NCI-H1417 (cell line): ENCODE measurements at regions not wholly inside any gene's neighbourhood (a gene's known extent, or its start where the extent isn't known, plus 50 kb on each side); places are given as distances from the start of the nearest gene placed in this dataset.
"Not testable (repeated sequence)": the region's sequence is repeated elsewhere in the genome, so short reads cannot be mapped to it uniquely, and the experiment has no call there.

Experiments
- DNase-seq, 3 experiments: peaks; one replicate each; lab custom pipeline; 2025; lab: John Stamatoyannopoulos, UW

DNA sequence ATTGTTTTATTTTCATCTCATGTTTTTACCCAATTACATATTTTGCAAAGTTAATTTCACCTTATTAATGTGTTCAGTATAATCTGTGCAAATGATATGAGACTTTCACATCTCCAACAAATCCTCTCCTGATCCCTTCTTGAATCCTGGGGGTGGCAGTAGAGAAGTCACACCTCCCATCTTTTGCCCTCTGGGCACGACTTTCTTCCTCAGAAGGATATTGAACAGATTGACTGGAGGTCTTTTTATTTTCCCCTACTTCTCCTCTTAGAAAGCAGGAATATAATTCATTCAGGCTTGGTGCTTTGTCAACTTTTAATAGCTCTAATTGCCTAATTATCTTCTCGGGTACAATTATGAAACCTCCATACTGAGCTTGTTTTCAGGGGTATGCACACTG is 1037.1 kb upstream of the NUDT12 start:
- peak in 2 of 3 experiments; percentile 3 to 56 for DNase-seq

- no peak for DNase-seq
Measured at GRCh38 chr5:104598285-104598684, 1035.7 kb upstream of the NUDT12 start.

GRCh38 chr5:104594850-104595249 is 1032.3 kb upstream of the NUDT12 start:
- DNase-seq, result no peak

- no peak for DNase-seq
Measured at GRCh38 chr5:104576677-104577076, 1014.1 kb upstream of the NUDT12 start.

GRCh38 chr5:104573949-104574709 is 1011.5 kb upstream of the NUDT12 start:
- DNase-seq, result peak in 1 of 3 experiments; percentile 1

DNA sequence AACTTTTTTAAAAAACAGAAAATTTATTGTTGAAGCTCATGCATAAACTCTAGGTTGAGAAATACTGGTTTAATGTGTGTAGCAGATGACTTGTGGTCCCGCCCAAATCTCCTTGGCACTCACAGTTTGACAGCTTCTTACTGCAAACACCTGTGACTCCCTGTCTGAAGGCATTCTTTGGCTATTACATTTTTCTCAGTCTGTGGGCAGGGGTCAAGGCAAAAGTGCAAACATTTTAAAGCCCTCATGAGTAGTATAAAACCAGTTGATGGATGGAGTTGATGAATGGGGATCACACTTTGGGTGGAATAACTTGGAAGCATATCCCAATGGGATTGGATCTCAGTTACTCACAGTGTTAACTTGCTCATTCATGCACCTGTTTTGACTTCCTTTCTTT is 1007.0 kb upstream of the NUDT12 start:
- DNase-seq, result peak in 1 of 3 experiments; percentile 1

- peak in 1 of 3 experiments; percentile 40 for DNase-seq
Measured at GRCh38 chr5:104564530-104564929, 1001.9 kb upstream of the NUDT12 start.

DNA sequence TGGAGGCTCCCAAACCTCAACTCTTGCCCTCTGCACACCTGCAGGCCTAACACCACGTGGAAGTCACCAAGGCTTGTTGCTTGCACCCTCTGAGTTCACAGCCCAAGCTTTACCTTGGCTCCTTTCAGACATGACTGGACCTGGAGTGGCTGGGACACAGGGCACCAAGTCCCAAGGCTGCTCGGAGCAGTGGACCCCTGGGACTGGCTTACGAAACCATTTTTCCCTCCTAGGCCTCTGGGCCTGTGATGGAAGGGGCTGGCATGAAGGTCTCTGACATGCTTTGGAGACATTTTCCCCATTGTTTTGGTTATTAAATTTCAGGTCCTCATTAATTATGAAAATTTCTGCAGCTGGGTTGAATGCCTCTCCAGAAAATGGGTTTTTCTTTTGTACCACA is 994.4 kb upstream of the NUDT12 start:
- DNase-seq, result no peak

DNA sequence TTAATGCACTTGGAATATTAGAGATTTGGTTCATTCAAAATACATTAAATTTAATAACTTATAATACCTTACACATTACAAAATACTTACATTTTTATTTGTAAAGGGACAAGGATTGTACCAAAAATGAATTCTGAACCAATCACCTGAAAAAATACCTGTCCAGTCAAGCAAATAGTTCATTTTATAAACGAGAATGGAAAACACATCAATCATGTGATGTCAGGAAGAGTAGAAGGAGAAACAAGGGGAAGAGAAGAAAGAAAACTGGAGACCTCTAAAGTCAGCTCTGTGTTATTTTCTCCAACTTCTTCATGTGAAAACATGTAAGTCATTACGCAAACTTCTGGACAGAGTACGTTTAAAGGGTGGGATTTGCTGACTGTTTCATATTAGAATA is 989.0 kb upstream of the NUDT12 start:
- no peak for DNase-seq

DNA sequence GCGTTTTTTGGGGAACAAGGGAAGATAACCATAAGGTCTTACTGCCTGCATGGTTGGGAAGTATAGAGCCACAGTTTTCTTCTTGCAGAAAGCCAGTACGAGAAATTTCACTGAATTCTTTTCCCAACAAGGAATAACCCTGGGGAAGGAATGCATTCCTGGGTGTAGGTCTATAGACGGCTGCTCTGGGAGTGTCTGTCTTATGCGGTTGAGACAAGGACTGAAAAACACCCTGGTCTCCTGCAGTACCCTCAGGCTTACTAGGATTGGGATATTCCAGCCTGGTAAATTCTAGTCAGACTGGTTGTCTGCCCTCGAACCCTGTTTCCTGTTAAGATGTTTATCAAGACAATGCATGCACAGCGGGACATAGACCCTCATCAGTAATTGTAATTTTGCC is 984.3 kb upstream of the NUDT12 start:
- not testable (repeated sequence) for DNase-seq

- DNase-seq, result no peak
Measured at GRCh38 chr5:104541141-104541785, 978.7 kb upstream of the NUDT12 start.

DNA sequence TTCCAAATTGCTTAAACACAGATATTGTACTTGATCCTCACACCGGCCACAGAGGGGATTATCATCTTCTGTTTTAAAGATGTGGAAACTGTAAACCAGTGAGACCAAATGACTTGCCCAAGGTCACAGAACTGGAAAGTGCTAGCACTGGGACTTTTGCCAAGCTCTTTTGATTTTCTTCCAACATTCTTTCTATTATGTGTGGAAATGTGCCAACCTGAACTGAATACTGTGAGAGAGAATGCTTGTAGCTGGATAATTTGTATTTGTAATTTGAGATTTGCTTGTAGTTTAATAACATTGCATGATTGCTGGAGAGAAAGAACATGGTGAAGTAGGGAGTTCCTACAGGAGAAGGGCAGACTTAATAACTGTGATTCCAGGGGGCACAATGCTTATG is 977.9 kb upstream of the NUDT12 start:
- no peak for DNase-seq

DNA sequence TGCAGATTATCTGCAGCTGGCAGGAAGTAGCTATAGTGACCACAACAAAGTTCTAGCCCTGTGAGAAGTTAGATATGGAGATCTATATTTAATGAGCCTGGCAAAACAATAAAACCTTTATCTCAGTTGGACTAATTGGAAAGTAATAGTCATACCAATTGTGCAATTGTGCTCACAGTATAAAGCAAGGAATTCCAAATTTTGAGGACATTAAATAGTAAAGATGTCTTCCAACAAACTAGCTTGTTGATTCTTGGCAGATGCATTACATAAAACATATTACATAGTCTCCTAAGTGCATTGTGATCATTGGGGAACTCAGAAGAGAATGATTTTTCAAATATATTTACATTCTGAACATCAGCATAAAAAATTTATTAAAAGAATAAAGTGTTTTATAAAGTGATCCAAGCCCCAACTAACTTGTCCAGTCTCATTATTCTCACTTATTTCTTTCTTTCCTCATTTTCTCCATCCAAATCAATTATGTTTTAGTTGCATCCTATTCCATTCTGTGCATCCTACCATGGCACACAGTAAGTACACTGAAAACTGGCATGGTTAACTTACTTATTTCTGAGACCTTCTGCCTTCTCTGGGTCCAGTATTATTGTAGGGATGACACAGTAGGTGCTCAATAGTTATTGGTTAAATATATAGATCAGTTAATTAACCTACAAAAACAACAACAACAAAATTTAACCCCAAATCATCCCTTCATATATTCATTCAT is 977.2 kb upstream of the NUDT12 start:
- no peak for DNase-seq

DNA sequence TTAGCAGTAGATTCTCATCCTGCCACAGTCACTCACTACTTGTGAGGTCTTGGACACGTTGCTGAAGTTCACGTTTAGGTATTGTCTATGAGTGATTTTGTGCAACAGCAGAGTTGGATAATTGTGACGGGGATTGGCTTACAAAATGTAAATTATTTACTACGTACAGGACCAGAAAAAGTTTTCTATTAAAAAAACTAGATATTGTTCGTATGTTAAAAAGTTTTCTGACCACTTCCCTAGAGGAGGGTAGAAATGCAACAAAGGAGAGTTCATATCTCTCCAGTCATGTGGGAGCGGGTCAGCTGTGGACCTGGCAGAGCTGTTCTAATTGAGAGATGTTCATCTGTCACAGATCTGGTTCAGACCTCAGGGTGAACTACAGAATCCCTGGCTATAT is 976.1 kb upstream of the NUDT12 start:
- DNase-seq, result no peak

GRCh38 chr5:104533498-104533897 is 970.9 kb upstream of the NUDT12 start:
- DNase-seq, result no peak

DNA sequence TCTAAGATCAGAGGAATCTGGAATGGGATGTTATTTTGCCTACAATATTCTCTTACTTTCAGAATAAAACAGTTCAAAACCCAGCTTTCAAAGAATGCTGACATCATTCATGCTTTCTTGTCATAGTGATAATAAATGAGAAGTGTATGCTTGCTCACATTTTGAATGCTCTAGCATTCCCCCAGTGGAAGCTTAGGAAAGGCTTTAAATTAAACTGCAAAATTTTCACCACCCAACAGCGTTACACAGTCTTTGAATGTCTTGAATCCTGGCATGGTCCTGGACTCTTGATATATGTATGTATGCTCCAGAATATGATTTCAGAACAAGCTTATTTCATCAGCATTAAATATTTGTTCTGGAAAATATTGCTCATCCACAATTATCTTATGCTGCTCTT is 964.3 kb upstream of the NUDT12 start:
- DNase-seq, result no peak

GRCh38 chr5:104513640-104514072 is 951.1 kb upstream of the NUDT12 start:
- no peak for DNase-seq

DNA sequence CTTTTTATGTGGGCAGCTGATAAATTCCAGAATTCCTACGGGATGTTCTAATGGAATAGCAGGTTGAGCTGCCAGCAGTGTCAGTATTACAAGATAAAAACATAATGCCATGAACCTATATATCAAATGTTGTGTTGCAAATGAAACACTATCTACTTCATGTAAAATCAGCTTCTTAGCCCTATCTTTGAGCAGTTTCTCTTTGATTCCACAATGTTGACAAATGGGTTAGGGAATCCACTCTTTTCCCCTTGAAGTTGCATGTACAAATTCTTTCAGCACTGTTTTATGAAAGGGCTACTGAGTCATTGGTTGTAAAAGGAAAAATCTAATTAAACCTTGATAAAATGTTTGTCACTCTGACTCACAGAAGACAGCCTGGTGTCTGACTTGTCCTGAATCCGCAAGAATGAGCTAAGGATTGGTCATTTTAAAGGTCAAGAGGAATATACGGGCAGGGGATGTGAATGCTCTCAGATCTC is 950.6 kb upstream of the NUDT12 start:
- no peak for DNase-seq

- DNase-seq, result no peak
Measured at GRCh38 chr5:104512063-104512825, 949.7 kb upstream of the NUDT12 start.

- DNase-seq, result no peak
Measured at GRCh38 chr5:104498281-104498680, 935.7 kb upstream of the NUDT12 start.

- DNase-seq, result no peak
Measured at GRCh38 chr5:104494083-104494482, 931.5 kb upstream of the NUDT12 start.

DNA sequence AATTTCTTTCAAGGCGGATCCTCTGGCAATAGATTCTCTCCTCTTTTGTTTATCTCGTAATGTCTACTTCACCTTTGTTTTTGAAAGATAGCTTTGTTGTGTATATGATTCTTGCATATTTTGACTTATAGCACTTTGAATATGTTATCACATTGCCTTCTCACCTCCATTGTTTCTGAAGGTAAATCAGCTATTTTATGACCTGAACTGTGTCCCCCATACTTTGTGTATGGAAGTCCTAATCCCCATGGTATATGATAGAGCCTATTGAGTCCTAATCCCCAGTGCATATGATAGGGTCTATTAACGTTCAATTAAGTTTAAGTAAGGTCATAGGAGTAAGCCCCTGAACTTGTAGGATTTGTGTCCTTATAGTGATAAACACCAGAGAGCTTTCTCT is 910.2 kb upstream of the NUDT12 start:
- no peak for DNase-seq
